ENCODE measurements at regions not wholly inside any gene's neighbourhood (a gene's known extent, or its start where the extent isn't known, plus 50 kb on each side); places are given as distances from the start of the nearest gene placed in this dataset.

GRCh38 chr5:107270561-107270960, 400.2 kb downstream of the EFNA5 start:
- H3K9me3 ChIP-seq (ENCODE audit: control insufficient read depth in 1 of 2, insufficient read depth in 1 of 2, low read depth in 1 of 2, low read length in 2 of 2): no peaks in the 10 kb centered on the region
- peaks cover 0 to 6% of the 10 kb centered on the region in 2 experiments; a peak in 2 of 4 replicates for H3K4me1 ChIP-seq (ENCODE audit: control insufficient read depth in 1 of 2, insufficient read depth in 2 of 2, low read length in 2 of 2)
- H3K9ac ChIP-seq (ENCODE audit: low read length): no peak overlapping the region
- H3K4me2 ChIP-seq (ENCODE audit: low read length): no peak overlapping the region
- peaks cover 5% of the 10 kb centered on the region; the same call in 1 of the 2 replicates for H3K9me2 ChIP-seq (ENCODE audit: insufficient read depth)
- no peak for ATAC-seq
- no peaks in the 10 kb centered on the region for H3K27me3 ChIP-seq (ENCODE audit: insufficient read depth, low read length)
- no peaks in the 10 kb centered on the region for H4K20me1 ChIP-seq (ENCODE audit: insufficient read depth)
- no peak overlapping the region for H2AFZ ChIP-seq (ENCODE audit: low read depth, low read length, poor library complexity, severe bottlenecking)
- DNase-seq (ENCODE audit: low read depth, low spot score): no peak
- no peak overlapping the region for H3K27ac ChIP-seq (ENCODE audit: low read depth, low read length)
- H3K36me3 ChIP-seq (ENCODE audit: control insufficient read depth in 1 of 2, insufficient read depth in 2 of 2, low read length in 2 of 2): no peaks in the 10 kb centered on the region
- ChIA-PET POLR2A (no interaction called here), CTCF (no interaction called here), RAD21 (ENCODE audit: low non-redundant PET in 1 of 2, low total read pairs in 2 of 2, uncharacterized antibody in 2 of 2, unreplicated experiment in 2 of 2) (no interaction called here)
- intact Hi-C loops (cut with micrococcal nuclease): no loop called here
- no TSS peak for BruUV-seq (replicated peaks)
- H3K79me2 ChIP-seq (ENCODE audit: insufficient read depth, low read length): no peaks in the 10 kb centered on the region
- no peak for TF ChIP-seq JUND (IDR thresholded peaks at IDR 0.05)
- no peak for TF ChIP-seq ZBTB33 (IDR thresholded peaks at IDR 0.05; ENCODE audit: extremely low read depth, insufficient replicate concordance, low read length)
- no peak overlapping the region for H3K4me3 ChIP-seq (replicated peaks in 1 of 2; ENCODE audit: low read depth in 1 of 2, low read length in 2 of 2)

GRCh38 chr5:107269678-107270077, 401.1 kb downstream of the EFNA5 start:
- H2AFZ ChIP-seq (ENCODE audit: low read depth, low read length, poor library complexity, severe bottlenecking): no peak overlapping the region
- H3K27me3 ChIP-seq (ENCODE audit: insufficient read depth, low read length): no peaks in the 10 kb centered on the region
- H4K20me1 ChIP-seq (ENCODE audit: insufficient read depth): no peaks in the 10 kb centered on the region
- H3K4me1 ChIP-seq (ENCODE audit: control insufficient read depth in 1 of 2, insufficient read depth in 2 of 2, low read length in 2 of 2): peaks cover 0 to 6% of the 10 kb centered on the region in 2 experiments; a peak in 2 of 4 replicates
- intact Hi-C loops (cut with micrococcal nuclease): no loop called here
- no peak for DNase-seq (ENCODE audit: low read depth, low spot score)
- H3K9me2 ChIP-seq (ENCODE audit: insufficient read depth): peaks cover 5% of the 10 kb centered on the region; the same call in 1 of the 2 replicates
- no peak for ATAC-seq
- BruUV-seq (replicated peaks): no TSS peak
- no peak overlapping the region for H3K9ac ChIP-seq (ENCODE audit: low read length)
- ChIA-PET POLR2A (interaction anchor here (1.0 kb wide), 1 partner anchor 16 kb away, joined by 3 read pairs; no protein-coding TSS in a partner anchor), RAD21 (ENCODE audit: low non-redundant PET in 1 of 2, low total read pairs in 2 of 2, uncharacterized antibody in 2 of 2, unreplicated experiment in 2 of 2) (no interaction called here), CTCF (no interaction called here)
- no peak for TF ChIP-seq SIN3A (IDR thresholded peaks at IDR 0.05; ENCODE audit: low read depth)
- no peak for TF ChIP-seq EZH2 (IDR thresholded peaks at IDR 0.05)
- no peak for TF ChIP-seq REST (IDR thresholded peaks at IDR 0.05; ENCODE audit: low read depth)
- no peak for TF ChIP-seq TCF7L2 (IDR thresholded peaks at IDR 0.05; ENCODE audit: borderline replicate concordance, extremely low read depth, insufficient read depth, insufficient read length)
- no peak for TF ChIP-seq CTCF (IDR thresholded peaks at IDR 0.05 in 2 of 3, conservative IDR thresholded peaks at IDR 0.05 in 1 of 3; ENCODE audit: borderline replicate concordance in 1 of 3, insufficient read depth in 1 of 3, low read depth in 2 of 3, low read length in 2 of 3)
- no peaks in the 10 kb centered on the region for H3K36me3 ChIP-seq (ENCODE audit: control insufficient read depth in 1 of 2, insufficient read depth in 2 of 2, low read length in 2 of 2)
- no peak overlapping the region for H3K4me3 ChIP-seq (replicated peaks in 1 of 2; ENCODE audit: low read depth in 1 of 2, low read length in 2 of 2)
- H3K27ac ChIP-seq (ENCODE audit: low read depth, low read length): no peak overlapping the region
- no peaks in the 10 kb centered on the region for H3K9me3 ChIP-seq (ENCODE audit: control insufficient read depth in 1 of 2, insufficient read depth in 1 of 2, low read depth in 1 of 2, low read length in 2 of 2)
- no peak overlapping the region for H3K4me2 ChIP-seq (ENCODE audit: low read length)
- H3K79me2 ChIP-seq (ENCODE audit: insufficient read depth, low read length): no peaks in the 10 kb centered on the region

Data from HCT116 (cell line).